ENCODE measurements at regions not wholly inside any gene's neighbourhood (a gene's known extent, or its start where the extent isn't known, plus 50 kb on each side); places are given as distances from the start of the nearest gene placed in this dataset.

DNA sequence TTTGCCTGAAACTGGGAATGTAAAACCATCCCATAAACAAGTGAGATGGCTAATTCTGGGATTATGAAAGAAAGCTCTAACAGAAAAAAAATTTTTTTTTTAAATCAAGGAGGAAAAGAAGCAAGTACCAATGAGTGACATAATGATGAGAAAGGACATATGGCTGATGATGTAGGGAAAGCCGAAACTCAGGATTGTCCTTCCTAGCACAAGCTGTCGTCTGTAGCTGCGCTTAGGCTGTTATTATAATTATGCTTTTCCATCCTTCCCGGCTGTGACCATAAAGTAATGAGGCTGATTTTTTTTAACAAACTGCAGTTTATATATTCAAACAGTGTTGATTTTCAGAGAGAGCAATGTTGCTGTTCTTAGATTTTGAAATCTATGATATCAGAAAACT, 209.8 kb upstream of the NOCT start:
- H3K36me3 ChIP-seq (replicated peaks in 1 of 2; ENCODE audit: insufficient read depth in 1 of 2, low read depth in 2 of 2) = no peaks in the 10 kb centered on the region
- no peaks in the 10 kb centered on the region for H3K9me3 ChIP-seq
- intact Hi-C loops (cut with DNase I) = no loop called here
- H3K4me1 ChIP-seq = no peaks in the 10 kb centered on the region
- TF ChIP-seq, protein P1, sequence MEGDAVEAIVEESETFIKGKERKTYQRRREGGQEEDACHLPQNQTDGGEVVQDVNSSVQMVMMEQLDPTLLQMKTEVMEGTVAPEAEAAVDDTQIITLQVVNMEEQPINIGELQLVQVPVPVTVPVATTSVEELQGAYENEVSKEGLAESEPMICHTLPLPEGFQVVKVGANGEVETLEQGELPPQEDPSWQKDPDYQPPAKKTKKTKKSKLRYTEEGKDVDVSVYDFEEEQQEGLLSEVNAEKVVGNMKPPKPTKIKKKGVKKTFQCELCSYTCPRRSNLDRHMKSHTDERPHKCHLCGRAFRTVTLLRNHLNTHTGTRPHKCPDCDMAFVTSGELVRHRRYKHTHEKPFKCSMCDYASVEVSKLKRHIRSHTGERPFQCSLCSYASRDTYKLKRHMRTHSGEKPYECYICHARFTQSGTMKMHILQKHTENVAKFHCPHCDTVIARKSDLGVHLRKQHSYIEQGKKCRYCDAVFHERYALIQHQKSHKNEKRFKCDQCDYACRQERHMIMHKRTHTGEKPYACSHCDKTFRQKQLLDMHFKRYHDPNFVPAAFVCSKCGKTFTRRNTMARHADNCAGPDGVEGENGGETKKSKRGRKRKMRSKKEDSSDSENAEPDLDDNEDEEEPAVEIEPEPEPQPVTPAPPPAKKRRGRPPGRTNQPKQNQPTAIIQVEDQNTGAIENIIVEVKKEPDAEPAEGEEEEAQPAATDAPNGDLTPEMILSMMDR (IDR thresholded peaks at IDR 0.05) = no peak
- no peak for TF ChIP-seq POLR2A (IDR thresholded peaks at IDR 0.05)
- DNase-seq (no peak), ATAC-seq (no peak)
- H3K4me3 ChIP-seq = no peak overlapping the region
- no peak overlapping the region for H3K27ac ChIP-seq
- WGBS, 2 donors = 66 to 70% methylated on average over 4 of the region's 4 CpGs
- no peaks in the 10 kb centered on the region for H3K27me3 ChIP-seq

- Histone ChIP-seq H3K4me3 (no peak overlapping the region), H3K4me1 (no peaks in the 10 kb centered on the region), H3K27me3 (no peaks in the 10 kb centered on the region), H3K27ac (no peak overlapping the region), H3K9me3 (no peaks in the 10 kb centered on the region), H3K36me3 (replicated peaks in 1 of 2; ENCODE audit: insufficient read depth in 1 of 2, low read depth in 2 of 2) (no peaks in the 10 kb centered on the region)
- TF ChIP-seq POLR2A (IDR thresholded peaks at IDR 0.05) = no peak
- TF ChIP-seq, protein P1 (IDR thresholded peaks at IDR 0.05) = no peak
- ATAC-seq (no peak), DNase-seq (no peak)
- intact Hi-C loops (cut with DNase I) = no loop called here
- WGBS, 2 donors = 3% methylated on average over 9 of the region's 9 CpGs
Measured at GRCh38 chr4:138804711-138805110, 210.9 kb upstream of the NOCT start.

DNA sequence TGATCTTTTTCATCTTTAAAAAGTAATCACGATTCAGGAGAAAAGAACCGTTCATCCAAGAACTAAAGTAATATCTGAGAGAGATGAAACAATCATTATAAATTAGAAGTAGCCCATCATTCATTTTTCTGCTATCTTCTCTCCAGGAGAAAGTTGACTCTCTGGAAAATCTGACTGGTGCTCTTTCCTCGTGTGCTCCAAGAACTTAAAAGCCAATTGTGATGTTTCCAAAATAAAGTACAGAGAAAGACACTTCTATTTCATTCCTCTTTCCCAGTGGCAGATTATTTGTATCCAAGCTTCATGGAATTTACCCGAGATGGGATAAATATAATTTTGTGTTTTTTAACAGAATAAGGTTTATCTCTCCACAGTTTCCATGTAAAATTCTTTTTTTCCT, 212.5 kb upstream of the NOCT start:
- Histone ChIP-seq H3K9me3 (no peaks in the 10 kb centered on the region), H3K4me3 (no peak overlapping the region), H3K4me1 (no peaks in the 10 kb centered on the region), H3K27ac (no peak overlapping the region), H3K36me3 (replicated peaks in 1 of 2; ENCODE audit: insufficient read depth in 1 of 2, low read depth in 2 of 2) (no peaks in the 10 kb centered on the region), H3K27me3 (no peaks in the 10 kb centered on the region)
- ATAC-seq = no peak
- TF ChIP-seq, protein P1 (IDR thresholded peaks at IDR 0.05) = no peak
- TF ChIP-seq POLR2A (IDR thresholded peaks at IDR 0.05) = no peak
- DNase-seq = no peak
- 42 to 70% methylated on average over 4 of the region's 4 CpGs for WGBS, 2 donors
- intact Hi-C loops (cut with DNase I) = no loop called here

GRCh38 chr4:138802499-138802898, 213.1 kb upstream of the NOCT start:
- DNase-seq (no peak), ATAC-seq (no peak)
- intact Hi-C loops (cut with DNase I) = no loop called here
- no peak overlapping the region for H3K27ac ChIP-seq
- H3K4me3 ChIP-seq = no peak overlapping the region
- TF ChIP-seq, protein P1 (IDR thresholded peaks at IDR 0.05) = no peak
- no peak for TF ChIP-seq POLR2A (IDR thresholded peaks at IDR 0.05)
- no peaks in the 10 kb centered on the region for H3K9me3 ChIP-seq
- no peaks in the 10 kb centered on the region for H3K27me3 ChIP-seq
- H3K4me1 ChIP-seq = no peaks in the 10 kb centered on the region
- no peaks in the 10 kb centered on the region for H3K36me3 ChIP-seq (replicated peaks in 1 of 2; ENCODE audit: insufficient read depth in 1 of 2, low read depth in 2 of 2)

GRCh38 chr4:138800421-138800820, 215.2 kb upstream of the NOCT start:
- H3K9me3 ChIP-seq = no peaks in the 10 kb centered on the region
- H3K27me3 ChIP-seq = no peaks in the 10 kb centered on the region
- no peaks in the 10 kb centered on the region for H3K36me3 ChIP-seq (replicated peaks in 1 of 2; ENCODE audit: insufficient read depth in 1 of 2, low read depth in 2 of 2)
- WGBS, 2 donors = 34 to 51% methylated on average over 4 of the region's 4 CpGs
- no peak for TF ChIP-seq POLR2A (IDR thresholded peaks at IDR 0.05)
- no peak for ATAC-seq
- no peak overlapping the region for H3K4me3 ChIP-seq
- DNase-seq = no peak
- H3K27ac ChIP-seq = no peak overlapping the region
- intact Hi-C loops (cut with DNase I) = no loop called here
- no peaks in the 10 kb centered on the region for H3K4me1 ChIP-seq
